Mucosa of rectum (tissue), 2 donors: ENCODE measurements at regions not wholly inside any gene's neighbourhood (a gene's known extent, or its start where the extent isn't known, plus 50 kb on each side); places are given as distances from the start of the nearest gene placed in this dataset.
"Not testable (repeated sequence)": the region's sequence is repeated elsewhere in the genome, so short reads cannot be mapped to it uniquely, and the experiment has no call there.

Experiments
- H3K27ac ChIP-seq, 2 donors: one replicate each; pipeline ENCODE4 v1.7.0; 2013; ENCODE audit warnings: inconsistent platforms in 2 of 2, low read depth in 2 of 2, low read length in 2 of 2
- H3K27me3 ChIP-seq, 2 donors: one replicate each; pipeline ENCODE4 v1.7.0; 2013; ENCODE audit warnings: low read length in 2 of 2; ENCODE audit not compliant: control insufficient read depth in 2 of 2, insufficient read depth in 2 of 2
- H3K36me3 ChIP-seq, 2 donors: one replicate each; pipeline ENCODE4 v1.7.0; 2013; ENCODE audit warnings: low read length in 2 of 2; ENCODE audit not compliant: control insufficient read depth in 2 of 2, insufficient read depth in 2 of 2
- H3K4me1 ChIP-seq, 2 donors: one replicate each; pipeline ENCODE4 v1.7.0; 2013; ENCODE audit warnings: low read length in 2 of 2, mild to moderate bottlenecking in 1 of 2; ENCODE audit not compliant: control insufficient read depth in 2 of 2, insufficient read depth in 2 of 2
- H3K4me3 ChIP-seq, 2 donors: one replicate each; pipeline ENCODE4 v1.7.0; 2013; ENCODE audit warnings: low read length in 2 of 2
- H3K9ac ChIP-seq, 2 donors: one replicate each; pipeline ENCODE4 v1.7.0; 2013; ENCODE audit warnings: low read length in 2 of 2, low read depth in 1 of 2, mild to moderate bottlenecking in 1 of 2
- H3K9me3 ChIP-seq, 2 donors: one replicate each; pipeline ENCODE4 v1.7.0; 2013; ENCODE audit warnings: low read length in 2 of 2; ENCODE audit not compliant: control insufficient read depth in 2 of 2
- donor health status: healthy.
- donor health status: Normal muscosa, but diverticular disease.

GRCh38 chr6:141906569-141907080 lies 226.1 kb upstream of the GJE1 start:
- no peaks in the 10 kb centered on the region for H3K36me3 ChIP-seq
- H3K27me3 ChIP-seq, result no peaks in the 10 kb centered on the region
- no peaks in the 10 kb centered on the region for H3K4me1 ChIP-seq
- no peak overlapping the region for H3K4me3 ChIP-seq
- no peak overlapping the region for H3K9ac ChIP-seq
- H3K9me3 ChIP-seq, result no peaks in the 10 kb centered on the region
- no peak overlapping the region for H3K27ac ChIP-seq

DNA sequence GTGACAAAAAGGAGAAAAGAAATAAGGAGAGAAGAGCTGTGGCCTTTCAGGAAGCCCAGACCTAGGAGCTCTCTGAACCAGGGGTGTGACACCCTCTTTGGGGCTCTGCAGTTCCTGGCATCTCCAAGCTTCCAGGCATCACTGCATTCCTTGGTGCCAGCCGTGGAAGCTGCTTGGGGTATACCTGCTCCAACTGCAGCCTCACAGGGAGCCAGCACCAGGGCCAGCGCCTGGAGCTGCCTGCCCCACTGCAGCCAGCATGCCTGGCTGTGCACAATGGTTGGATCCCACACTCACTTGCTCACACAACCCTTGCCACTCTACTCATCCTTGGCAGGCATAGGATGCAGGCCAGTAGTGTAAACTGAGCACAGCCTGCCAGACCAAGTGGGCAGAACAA lies 242.1 kb upstream of the GJE1 start:
- Histone ChIP-seq H3K27ac (no peak overlapping the region), H3K9ac (no peak overlapping the region), H3K36me3 (no peaks in the 10 kb centered on the region), H3K4me3 (no peak overlapping the region), H3K27me3 (no peaks in the 10 kb centered on the region), H3K4me1 (no peaks in the 10 kb centered on the region), H3K9me3 (peaks cover 0 to 2% of the 10 kb centered on the region in 2 donors)

DNA sequence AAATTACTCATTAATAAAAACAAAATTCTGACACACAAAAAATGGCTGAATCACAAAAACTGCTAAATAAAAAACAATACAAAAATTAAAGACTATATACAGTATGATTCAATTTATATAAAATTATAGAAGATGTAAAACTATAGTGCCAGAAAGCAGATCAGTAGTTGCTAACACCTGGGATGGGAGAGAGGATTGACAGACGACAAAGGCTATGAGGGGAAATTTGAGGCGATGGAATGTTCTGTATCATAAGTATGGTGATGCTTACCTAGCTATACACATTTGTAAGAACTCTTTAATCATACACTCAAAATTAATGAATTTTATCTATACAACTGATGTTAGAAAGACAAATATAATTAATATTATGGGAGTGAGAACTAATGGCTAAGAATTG lies 247.9 kb upstream of the GJE1 start:
- Histone ChIP-seq H3K27me3 (no peaks in the 10 kb centered on the region), H3K4me3 (no peak overlapping the region), H3K9me3 (peaks cover 2 to 4% of the 10 kb centered on the region in 2 donors), H3K9ac (no peak overlapping the region), H3K27ac (no peak overlapping the region), H3K4me1 (no peaks in the 10 kb centered on the region), H3K36me3 (no peaks in the 10 kb centered on the region)

DNA sequence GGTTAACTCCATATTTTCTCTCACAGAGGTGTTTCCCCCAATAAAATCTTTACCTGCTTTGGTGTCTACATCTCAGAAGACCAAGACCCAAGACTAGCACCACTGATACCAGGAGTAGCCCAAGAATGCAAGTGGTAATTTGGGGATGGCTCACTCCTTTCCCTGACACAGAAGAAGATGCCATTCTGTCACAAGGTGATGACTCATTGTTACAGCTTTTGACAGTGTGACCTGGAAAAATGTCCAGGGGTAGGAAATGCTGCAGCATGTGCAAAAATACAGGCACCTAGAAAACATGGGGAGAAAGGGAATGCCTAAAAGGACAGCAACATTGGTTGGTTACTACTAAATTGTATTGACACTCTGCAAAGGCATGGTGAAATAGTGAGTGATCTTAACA lies 254.0 kb upstream of the GJE1 start:
- H3K9ac ChIP-seq, result no peak overlapping the region
- peaks cover 0 to 4% of the 10 kb centered on the region in 2 donors for H3K9me3 ChIP-seq
- no peaks in the 10 kb centered on the region for H3K36me3 ChIP-seq
- no peak overlapping the region for H3K27ac ChIP-seq
- no peak overlapping the region for H3K4me3 ChIP-seq
- H3K4me1 ChIP-seq, result no peaks in the 10 kb centered on the region
- H3K27me3 ChIP-seq, result no peaks in the 10 kb centered on the region

- H3K9me3 ChIP-seq, result peaks cover 0 to 4% of the 10 kb centered on the region in 2 donors
- H3K4me1 ChIP-seq, result no peaks in the 10 kb centered on the region
These were observed 255.3 kb upstream of the GJE1 start for GRCh38 chr6:141877275-141877983.

DNA sequence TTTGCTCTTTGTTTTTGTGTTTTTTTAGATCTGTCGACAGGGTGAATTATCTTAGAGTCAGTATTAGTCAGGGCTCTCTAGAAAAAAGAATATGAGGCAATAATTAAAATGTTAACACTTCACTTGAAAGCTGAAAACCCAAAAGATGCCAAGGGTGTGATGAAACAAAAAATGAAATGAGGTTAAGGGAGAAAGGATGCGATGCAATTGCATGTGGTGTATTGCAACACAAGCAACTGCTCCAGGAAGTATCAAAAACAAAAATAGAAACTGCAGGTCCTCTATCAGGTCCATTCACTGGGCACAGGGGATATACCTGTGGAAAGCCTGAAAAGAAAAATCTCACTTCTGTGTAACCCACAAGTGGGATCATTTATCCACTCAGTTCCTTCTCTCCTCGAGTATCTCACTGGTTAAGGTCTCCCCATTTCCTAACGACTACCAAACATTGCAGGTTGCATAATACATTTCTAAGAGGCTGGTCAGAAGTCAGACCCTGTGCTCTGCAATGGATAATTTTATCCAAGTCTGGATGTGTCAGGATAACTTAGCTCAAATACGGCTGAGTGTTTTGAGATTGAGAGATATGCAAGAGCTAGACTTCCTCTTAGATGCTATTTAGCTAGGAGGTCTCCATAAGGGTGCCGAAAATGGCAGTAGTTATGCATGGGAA lies 257.7 kb upstream of the GJE1 start:
- H3K27ac ChIP-seq, result no peak overlapping the region
- H3K36me3 ChIP-seq, result no peaks in the 10 kb centered on the region
- H3K9ac ChIP-seq, result no peak overlapping the region

More at GRCh38 chr6:141877275-141877983, 255.3 kb upstream of the GJE1 start:
- no peak overlapping the region for H3K4me3 ChIP-seq
- H3K9ac ChIP-seq, result no peak overlapping the region
- H3K27me3 ChIP-seq, result no peaks in the 10 kb centered on the region
- H3K36me3 ChIP-seq, result no peaks in the 10 kb centered on the region
- no peak overlapping the region for H3K27ac ChIP-seq

GRCh38 chr6:141869509-141869908 lies 263.2 kb upstream of the GJE1 start:
- not testable (repeated sequence) for H3K4me3 ChIP-seq, H3K27me3 ChIP-seq, H3K4me1 ChIP-seq, H3K36me3 ChIP-seq, H3K9ac ChIP-seq, H3K27ac ChIP-seq, H3K9me3 ChIP-seq

More for the DNA sequence above, 257.7 kb upstream of the GJE1 start:
- H3K27me3 ChIP-seq, result no peaks in the 10 kb centered on the region
- H3K4me1 ChIP-seq, result no peaks in the 10 kb centered on the region
- no peak overlapping the region for H3K4me3 ChIP-seq
- peaks cover 0 to 1% of the 10 kb centered on the region in 2 donors for H3K9me3 ChIP-seq

GRCh38 chr6:141867767-141868166 lies 265.0 kb upstream of the GJE1 start:
- H3K4me1 ChIP-seq, result no peaks in the 10 kb centered on the region
- no peak overlapping the region for H3K4me3 ChIP-seq
- H3K27me3 ChIP-seq, result no peaks in the 10 kb centered on the region
- no peak overlapping the region for H3K27ac ChIP-seq
- no peaks in the 10 kb centered on the region for H3K9me3 ChIP-seq
- no peak overlapping the region for H3K9ac ChIP-seq
- H3K36me3 ChIP-seq, result no peaks in the 10 kb centered on the region

- no peaks in the 10 kb centered on the region for H3K9me3 ChIP-seq
- no peak overlapping the region for H3K27ac ChIP-seq
- no peak overlapping the region for H3K9ac ChIP-seq
- H3K4me3 ChIP-seq, result no peak overlapping the region
- H3K36me3 ChIP-seq, result no peaks in the 10 kb centered on the region
- H3K27me3 ChIP-seq, result no peaks in the 10 kb centered on the region
- no peaks in the 10 kb centered on the region for H3K4me1 ChIP-seq
These were observed 265.8 kb upstream of the GJE1 start for GRCh38 chr6:141866731-141867497.

DNA sequence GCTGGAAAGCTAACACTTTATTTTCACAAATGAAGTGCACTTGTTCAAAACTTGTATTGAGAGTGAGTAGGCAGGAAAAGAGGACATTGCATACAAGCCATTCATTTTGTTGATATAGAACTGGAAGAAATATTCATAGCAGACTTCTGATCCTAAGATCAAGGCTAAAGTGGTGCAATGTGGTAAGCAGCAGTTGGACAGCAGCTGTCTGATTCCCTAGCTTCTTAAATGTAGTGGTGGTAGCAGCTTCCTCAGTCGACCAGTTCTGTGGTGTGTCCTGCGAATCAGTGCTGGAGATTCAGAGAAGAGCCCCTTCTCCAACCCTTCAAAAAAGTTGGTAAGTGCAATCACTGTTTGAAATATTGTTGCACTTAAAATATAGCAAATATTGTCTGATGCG lies 281.7 kb upstream of the GJE1 start:
- Histone ChIP-seq H3K4me1 (no peaks in the 10 kb centered on the region), H3K27me3 (no peaks in the 10 kb centered on the region), H3K9ac (no peak overlapping the region), H3K36me3 (no peaks in the 10 kb centered on the region), H3K9me3 (peaks cover 0 to 4% of the 10 kb centered on the region in 2 donors), H3K4me3 (no peak overlapping the region), H3K27ac (no peak overlapping the region)
